ENCODE measurements at regions not wholly inside any gene's neighbourhood (a gene's known extent, or its start where the extent isn't known, plus 50 kb on each side); places are given as distances from the start of the nearest gene placed in this dataset.

DNA sequence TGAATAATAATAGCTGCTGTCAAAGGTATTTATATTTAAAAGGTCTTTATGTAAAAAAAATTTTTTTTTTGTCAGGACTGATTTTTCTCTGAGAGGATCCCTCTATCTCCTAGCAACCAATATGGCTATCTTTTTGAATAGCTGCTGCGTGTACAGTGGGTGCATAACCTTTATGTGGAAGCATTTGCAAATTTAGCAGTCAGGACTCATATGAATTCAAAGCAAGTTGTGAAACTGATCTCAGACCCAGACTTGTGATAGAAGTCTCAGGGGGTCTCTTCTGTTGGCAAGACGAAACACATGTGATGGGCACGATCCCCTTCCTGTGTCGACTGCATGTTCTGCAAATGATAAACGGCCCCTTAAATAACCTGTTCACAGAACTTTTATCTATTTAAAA is 114.1 kb upstream of the ARGLU1 start:
- no peak for FAIRE-seq
- Histone ChIP-seq H4K20me1 (replicated peaks; ENCODE audit: control insufficient read depth, extremely low read depth, insufficient read depth, low read length) (no peaks in the 10 kb centered on the region), H3K4me3 (replicated peaks in 1 of 3; ENCODE audit: insufficient read depth in 1 of 3, low read depth in 1 of 3, low read length in 3 of 3) (no peak overlapping the region), H3K27ac (ENCODE audit: insufficient read depth, low read depth, low read length) (no peak overlapping the region), H3K79me2 (ENCODE audit: control insufficient read depth, insufficient read depth, low read length) (no peaks in the 10 kb centered on the region), H3K9me1 (replicated peaks; ENCODE audit: control insufficient read depth, extremely low read depth, insufficient read depth, low read length) (no peaks in the 10 kb centered on the region), H3K27me3 (ENCODE audit: control insufficient read depth in 2 of 2, insufficient read depth in 2 of 2, low read length in 2 of 2) (no peaks in the 10 kb centered on the region), H3K4me2 (ENCODE audit: insufficient read depth, low read length) (no peak overlapping the region), H3K4me1 (ENCODE audit: control insufficient read depth, extremely low read depth, insufficient read depth, low read length) (peaks cover 25% of the 10 kb centered on the region), H3K9ac (replicated peaks; ENCODE audit: extremely low read depth, insufficient read depth, low read length) (no peak overlapping the region), H3K9me3 (replicated peaks; ENCODE audit: control insufficient read depth, insufficient read depth, low read length) (no peaks in the 10 kb centered on the region), H3K36me3 (ENCODE audit: control insufficient read depth in 2 of 2, extremely low read depth in 1 of 2, insufficient read depth in 2 of 2, low read length in 2 of 2) (no peaks in the 10 kb centered on the region), H2AFZ (ENCODE audit: low read depth, low read length) (no peak overlapping the region)
- DNase-seq (ENCODE audit: low read depth, low spot score): no peak
- TF ChIP-seq MAX (IDR thresholded peaks at IDR 0.05; ENCODE audit: insufficient read depth, insufficient read length): no peak
- no peak for TF ChIP-seq GATA2 (IDR thresholded peaks at IDR 0.05; ENCODE audit: insufficient read depth, insufficient read length, low read depth, low read length)
- TF ChIP-seq CTCF (IDR thresholded peaks at IDR 0.05; ENCODE audit: extremely low read depth in 1 of 2, insufficient read depth in 1 of 2, low read depth in 1 of 2, low read length in 2 of 2): no peak
- no peak for TF ChIP-seq EZH2 (IDR thresholded peaks at IDR 0.05; ENCODE audit: borderline replicate concordance, low read depth, low read length, severe bottlenecking)
- TF ChIP-seq FOS (IDR thresholded peaks at IDR 0.05; ENCODE audit: borderline replicate concordance, insufficient read depth, low read length): no peak
- no peak for TF ChIP-seq MYC (IDR thresholded peaks at IDR 0.05; ENCODE audit: low read depth, low read length)
- TF ChIP-seq POLR2AphosphoS5 (IDR thresholded peaks at IDR 0.05; ENCODE audit: insufficient read depth, low read depth, low read length): no peak
- TF ChIP-seq JUN (IDR thresholded peaks at IDR 0.05; ENCODE audit: borderline replicate concordance, insufficient read depth, insufficient read length, low read depth): no peak
- TF ChIP-seq POLR2A (IDR thresholded peaks at IDR 0.05; ENCODE audit: low read depth, low read length): no peak
- ChIA-PET CTCF (no interaction called here), POLR2A (no interaction called here)
- no TSS peak for BruUV-seq (replicated peaks)
- intact Hi-C loops (cut with micrococcal nuclease): loop anchor here (2.0 to 5.0 kb wide), 3 partner anchors 31 to 145 kb away; partner anchors contain the start of genes ARGLU1 and EFNB2
- dilution Hi-C loops (cut with MboI; ENCODE audit: extremely low pct_ligation_motif_present, low sequenced_read_pairs): no loop called here
